GM06990 (cell line): ENCODE measurements at regions not wholly inside any gene's neighbourhood (a gene's known extent, or its start where the extent isn't known, plus 50 kb on each side); places are given as distances from the start of the nearest gene placed in this dataset.
"Not testable (repeated sequence)": the region's sequence is repeated elsewhere in the genome, so short reads cannot be mapped to it uniquely, and the experiment has no call there.

Source experiments
- DNase-seq: peaks from one replicate; pipeline ENCODE4 v3.0.0-alpha.2; 2011; ENCODE audit not compliant: insufficient read length; ENCODE audit errors: extremely low read depth
- H3K27me3 ChIP-seq: replicated peaks from 2 replicates; pipeline ENCODE4 v1.6.0; 2011; ENCODE audit warnings: low read length; ENCODE audit not compliant: control insufficient read depth, insufficient read depth
- H3K36me3 ChIP-seq: 2 replicates; pipeline ENCODE4 v1.5.1; 2011; ENCODE audit warnings: low read length; ENCODE audit not compliant: control insufficient read depth, insufficient read depth
- H3K4me3 ChIP-seq: replicated peaks from 2 replicates; pipeline ENCODE4 v1.5.1; 2011; ENCODE audit warnings: low read depth, mild to moderate bottlenecking, control low read depth, low read length
- CTCF ChIP-seq: IDR thresholded peaks from 2 replicates; pipeline ENCODE4 v1.5.1; 2011; ENCODE audit warnings: low read length, control low read depth, mild to moderate bottlenecking, inconsistent platforms; ENCODE audit not compliant: insufficient read depth, poor library complexity, severe bottlenecking

GRCh38 chr10:28396331-28396730, 93.5 kb upstream of the MPP7 start:
- no peak for DNase-seq

GRCh38 chr10:28397229-28397628, 94.4 kb upstream of the MPP7 start:
- DNase-seq = no peak
- Histone ChIP-seq H3K36me3 (no peaks in the 10 kb centered on the region), H3K4me3 (no peak overlapping the region), H3K27me3 (no peaks in the 10 kb centered on the region)
- no peak for TF ChIP-seq CTCF

More at GRCh38 chr10:28396331-28396730, 93.5 kb upstream of the MPP7 start:
- Histone ChIP-seq H3K4me3 (no peak overlapping the region), H3K36me3 (no peaks in the 10 kb centered on the region), H3K27me3 (no peaks in the 10 kb centered on the region)
- TF ChIP-seq CTCF = no peak

GRCh38 chr10:28400176-28400575, 97.3 kb upstream of the MPP7 start:
- Histone ChIP-seq H3K36me3 (no peaks in the 10 kb centered on the region), H3K4me3 (no peak overlapping the region), H3K27me3 (no peaks in the 10 kb centered on the region)
- TF ChIP-seq CTCF = no peak
- DNase-seq = peak; percentile 31

- Histone ChIP-seq H3K27me3 (no peaks in the 10 kb centered on the region), H3K4me3 (no peak overlapping the region), H3K36me3 (no peaks in the 10 kb centered on the region)
- DNase-seq = no peak
- no peak for TF ChIP-seq CTCF
These were observed 97.8 kb upstream of the MPP7 start for GRCh38 chr10:28400681-28401080.

- DNase-seq, H3K27me3 ChIP-seq, H3K4me3 ChIP-seq, H3K36me3 ChIP-seq: not testable (repeated sequence)
These were observed 99.8 kb upstream of the MPP7 start for GRCh38 chr10:28402611-28403073.

- no peak overlapping the region for H3K4me3 ChIP-seq
- TF ChIP-seq CTCF = no peak
- H3K27me3 ChIP-seq = no peaks in the 10 kb centered on the region
- peak; percentile 21 for DNase-seq
- H3K36me3 ChIP-seq = no peaks in the 10 kb centered on the region
These were observed 100.2 kb upstream of the MPP7 start for GRCh38 chr10:28403090-28403489.
